ENCODE measurements at regions not wholly inside any gene's neighbourhood (a gene's known extent, or its start where the extent isn't known, plus 50 kb on each side); places are given as distances from the start of the nearest gene placed in this dataset.

- TF ChIP-seq POLR2AphosphoS5 (IDR thresholded peaks at IDR 0.05; ENCODE audit: low read depth, low read length) (no peak), SIN3A (IDR thresholded peaks at IDR 0.05; ENCODE audit: borderline replicate concordance, insufficient read depth, low read length) (no peak), REST (IDR thresholded peaks at IDR 0.05; ENCODE audit: insufficient read depth in 1 of 2, low read depth in 2 of 2, low read length in 2 of 2) (no peak)
Observed at GRCh38 chr3:147113293-147114044, 292.9 kb downstream of the ZIC4 start.

Data from PFSK-1 (cell line).